ENCODE measurements at regions not wholly inside any gene's neighbourhood (a gene's known extent, or its start where the extent isn't known, plus 50 kb on each side); places are given as distances from the start of the nearest gene placed in this dataset.

DNA sequence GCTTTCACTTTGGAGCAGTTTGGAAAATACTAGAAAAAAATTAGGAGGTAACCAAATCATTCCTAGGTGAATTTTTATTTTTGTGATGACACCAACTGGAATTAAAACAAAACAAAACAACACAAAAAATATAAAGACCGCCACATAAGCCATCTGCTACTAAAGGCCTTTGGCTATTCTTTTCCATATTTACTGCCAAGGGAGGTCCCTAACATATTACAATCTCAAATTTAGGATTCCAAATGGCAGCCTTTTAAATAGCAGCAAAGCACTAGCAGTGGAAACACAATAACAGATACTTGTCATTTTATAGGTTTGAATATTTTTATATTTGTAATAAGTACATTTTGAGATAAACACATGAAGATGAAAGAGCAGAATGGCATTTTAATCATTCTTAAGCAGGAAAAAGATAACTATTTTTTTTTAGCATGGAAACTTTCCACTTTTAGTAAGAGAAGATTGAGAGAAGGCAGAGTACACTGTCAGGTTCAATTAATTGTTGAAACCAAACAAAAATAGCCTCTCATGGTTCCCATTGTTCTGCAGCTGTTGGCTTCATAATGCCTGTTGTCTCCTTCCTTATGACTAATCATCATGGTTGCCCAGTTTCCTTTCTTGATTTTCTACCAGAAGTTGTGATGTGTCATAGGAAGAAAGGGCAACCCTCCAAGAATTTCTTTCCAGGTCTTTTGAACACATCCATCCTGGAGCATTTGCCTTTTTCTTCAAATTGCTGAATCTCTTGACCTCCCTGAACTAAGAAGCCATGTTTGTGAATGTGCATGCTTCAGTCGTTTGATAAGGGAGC lies 219.0 kb upstream of the EMCN start:
- peak; percentile 93 for DNase-seq (ENCODE audit: low read depth)

DNA sequence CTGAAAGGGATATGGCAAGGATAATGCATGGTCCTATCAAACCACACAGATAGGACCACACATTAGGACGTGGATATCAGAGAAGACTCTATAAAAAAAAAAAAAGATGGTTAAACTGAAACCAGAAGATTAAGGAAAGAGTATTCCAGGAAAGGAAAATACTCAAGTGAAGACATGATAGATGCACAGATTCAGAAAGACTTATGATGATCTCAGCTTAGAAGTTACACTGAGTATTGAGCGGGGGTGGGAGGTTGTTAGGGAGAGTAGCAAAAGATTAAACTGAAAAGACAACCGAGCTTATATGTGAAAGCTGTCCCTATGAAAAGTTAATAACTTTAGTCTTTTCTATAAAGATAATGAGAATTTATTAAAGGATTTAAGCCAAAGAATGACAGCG lies 211.0 kb upstream of the EMCN start:
- no peak for DNase-seq (ENCODE audit: low read depth)

DNA sequence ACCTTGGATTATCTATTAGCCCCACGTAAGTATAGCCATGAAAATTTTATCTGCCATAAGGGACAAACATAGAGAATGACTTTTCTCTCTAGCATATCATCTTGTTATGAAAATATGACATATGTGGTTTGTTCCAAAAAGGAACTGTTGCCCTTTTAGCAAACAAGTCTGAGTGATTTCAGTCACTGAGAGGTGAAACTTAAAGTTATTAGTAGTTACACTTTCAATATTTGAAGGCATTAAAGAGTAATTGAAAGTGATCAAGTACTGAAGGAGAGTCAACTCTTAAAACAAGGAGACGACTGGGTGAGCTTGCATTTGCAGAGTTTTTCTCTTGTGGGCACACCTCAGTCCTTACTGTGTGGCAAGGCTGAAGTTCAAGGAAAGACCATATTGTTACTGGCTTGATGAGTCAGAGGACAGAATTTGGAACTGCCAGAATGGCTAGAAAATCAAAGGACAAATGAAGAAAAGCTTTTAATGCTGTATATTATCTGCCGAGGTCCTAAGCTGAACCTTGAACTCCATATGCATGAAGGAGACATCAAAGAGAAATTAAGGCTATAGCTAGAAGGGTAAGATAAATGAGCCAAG lies 205.1 kb upstream of the EMCN start:
- no peak for DNase-seq (ENCODE audit: low read depth)

DNA sequence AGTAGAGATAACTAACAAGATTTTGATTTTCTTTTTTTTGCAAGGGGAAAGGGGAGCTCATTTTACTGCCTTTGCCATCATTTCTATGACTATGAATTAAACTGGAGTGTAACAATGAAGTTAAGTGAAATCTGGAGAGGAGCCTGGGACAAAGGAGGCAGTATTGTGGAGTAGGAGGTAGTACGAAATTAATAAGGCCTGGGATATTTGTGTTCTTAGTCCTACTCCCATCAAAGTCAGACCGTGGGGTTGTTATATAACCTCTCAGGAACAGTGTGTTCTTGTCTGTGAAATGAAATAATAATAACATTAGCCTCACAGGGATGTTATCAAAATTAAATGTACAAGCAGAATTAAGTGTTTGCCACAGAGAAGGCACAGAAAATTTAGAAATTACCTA lies 204.3 kb upstream of the EMCN start:
- DNase-seq (ENCODE audit: low read depth): no peak

DNA sequence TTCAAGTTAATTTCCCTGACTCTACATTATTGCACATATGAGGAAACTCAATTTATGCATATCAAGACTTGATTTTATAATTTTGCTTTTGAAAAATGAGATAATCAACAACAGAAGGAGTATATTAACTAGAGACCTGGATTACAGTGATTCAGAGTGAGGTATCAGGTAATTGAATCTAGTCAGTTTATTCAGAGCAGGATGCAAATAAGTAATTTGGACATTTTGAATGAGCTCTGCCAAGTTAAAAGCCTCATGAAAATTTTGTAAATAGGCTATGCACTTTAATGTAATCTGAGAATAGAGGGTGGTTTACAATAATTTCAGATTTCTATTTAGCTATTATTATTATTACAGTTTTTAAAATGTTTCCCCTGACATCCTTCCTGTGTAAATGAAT lies 203.7 kb upstream of the EMCN start:
- DNase-seq (ENCODE audit: low read depth): no peak

DNA sequence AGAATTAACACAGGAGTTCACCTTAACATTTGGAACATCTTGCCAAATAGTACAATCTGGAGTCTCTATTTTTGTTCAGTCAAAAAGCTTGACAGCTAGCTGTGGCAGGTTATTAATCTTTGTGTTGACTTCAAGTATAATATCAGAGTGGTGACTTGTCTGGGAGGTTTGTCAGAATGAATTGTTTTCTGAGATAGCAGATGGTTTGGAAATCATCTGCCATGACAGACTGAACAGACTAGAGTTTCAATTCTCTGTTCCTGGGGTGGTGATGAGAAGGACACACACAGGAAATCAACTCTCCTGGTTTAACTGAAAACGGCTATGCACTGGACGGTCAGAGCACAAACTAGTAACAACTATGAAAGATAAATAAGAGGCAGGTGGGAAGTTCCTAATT lies 203.3 kb upstream of the EMCN start:
- DNase-seq (ENCODE audit: low read depth): no peak

DNA sequence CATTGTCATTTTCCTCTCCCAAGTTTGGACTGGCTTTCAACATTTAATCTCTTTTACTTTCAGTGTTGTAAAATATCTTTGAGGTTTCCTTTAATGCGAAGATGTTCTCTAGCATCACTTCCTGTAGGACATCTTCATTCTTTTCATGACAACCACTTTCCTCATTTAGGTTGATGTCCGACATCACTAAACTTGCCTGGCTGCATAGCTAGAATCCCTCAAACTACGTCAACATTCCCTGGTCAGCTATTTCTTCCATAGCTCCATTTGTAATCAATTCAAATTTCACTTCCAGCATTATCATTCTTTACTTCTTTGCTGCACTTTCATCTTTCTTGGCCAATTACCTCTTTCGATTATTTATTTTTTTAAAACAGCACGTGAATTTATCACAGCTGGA lies 198.6 kb upstream of the EMCN start:
- DNase-seq (ENCODE audit: low read depth): no peak

DNA sequence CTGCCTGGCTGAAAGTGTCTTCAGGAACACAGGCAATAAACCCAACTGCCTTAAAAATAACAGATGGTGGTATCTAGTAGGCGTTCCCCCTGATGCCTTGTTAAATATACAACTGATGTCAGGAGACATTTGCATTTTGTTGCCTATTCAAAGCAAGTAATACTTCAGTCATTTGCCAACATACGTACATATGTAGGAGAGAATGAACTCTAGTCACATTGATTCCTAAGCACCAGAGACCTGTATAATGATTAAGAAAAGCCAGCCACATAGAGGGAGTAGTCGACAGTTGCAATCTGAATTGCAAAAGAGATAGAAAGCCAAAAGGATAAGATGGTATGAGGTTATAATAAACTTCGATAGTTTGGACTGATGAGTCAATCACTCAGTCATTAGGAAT lies 191.0 kb upstream of the EMCN start:
- DNase-seq (ENCODE audit: low read depth): no peak

DNA sequence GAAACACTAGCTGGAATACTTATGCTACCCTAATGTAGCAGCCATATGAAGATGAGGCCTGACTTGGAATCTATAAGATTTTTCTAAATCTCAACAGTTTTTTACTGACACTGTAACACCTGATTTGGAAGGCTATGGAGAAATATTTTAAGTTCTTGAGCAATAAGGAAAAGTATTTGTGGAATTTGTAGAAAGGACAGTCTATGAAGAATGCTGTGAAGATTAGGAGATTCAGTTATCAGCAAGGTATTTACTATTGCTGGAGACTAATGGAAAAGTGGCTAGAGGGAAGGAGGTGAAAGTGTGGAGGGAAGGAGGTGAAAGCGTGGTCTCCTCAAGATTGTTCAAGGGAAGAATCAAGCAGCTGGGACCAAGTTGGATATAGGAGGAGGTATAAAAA lies 190.0 kb upstream of the EMCN start:
- no peak for DNase-seq (ENCODE audit: low read depth)

DNA sequence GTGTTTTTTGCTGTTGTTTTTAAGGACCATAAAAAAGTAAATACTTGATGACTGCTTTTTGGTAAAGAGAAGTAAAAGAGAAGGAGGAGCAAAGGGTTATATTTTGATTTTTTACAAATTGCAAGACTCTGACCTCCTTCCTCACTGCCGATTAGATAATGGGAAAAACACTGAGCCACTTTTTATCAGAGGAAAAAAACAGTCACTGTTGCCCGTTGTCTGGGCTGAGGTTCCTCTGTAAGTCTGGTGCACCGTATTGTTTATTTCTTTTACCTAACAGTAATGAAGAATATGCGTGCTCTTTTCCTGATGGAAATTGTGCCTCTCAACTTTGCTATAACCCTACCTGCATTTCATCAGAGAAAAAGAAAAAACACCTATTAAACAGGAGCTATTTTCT lies 178.7 kb upstream of the EMCN start:
- DNase-seq (ENCODE audit: low read depth): no peak

DNA sequence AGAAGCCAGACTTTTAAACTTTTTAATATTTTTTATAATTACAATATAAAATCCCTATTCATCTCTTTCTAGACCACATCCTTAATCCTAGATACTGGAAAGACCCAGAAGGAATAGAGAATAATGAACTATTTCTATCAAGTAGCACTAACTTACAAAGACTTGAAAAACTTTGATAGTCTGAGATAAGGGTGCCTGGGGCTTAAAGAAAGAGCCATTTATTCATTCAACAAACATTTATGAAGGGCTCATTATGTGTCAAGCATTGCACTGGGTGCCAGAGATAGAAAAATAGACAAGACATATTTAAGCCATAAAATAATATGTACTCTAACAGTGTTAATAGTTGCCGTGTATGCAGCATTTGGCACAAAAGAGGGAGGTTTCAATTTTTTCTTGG lies 178.0 kb upstream of the EMCN start:
- no peak for DNase-seq (ENCODE audit: low read depth)

DNA sequence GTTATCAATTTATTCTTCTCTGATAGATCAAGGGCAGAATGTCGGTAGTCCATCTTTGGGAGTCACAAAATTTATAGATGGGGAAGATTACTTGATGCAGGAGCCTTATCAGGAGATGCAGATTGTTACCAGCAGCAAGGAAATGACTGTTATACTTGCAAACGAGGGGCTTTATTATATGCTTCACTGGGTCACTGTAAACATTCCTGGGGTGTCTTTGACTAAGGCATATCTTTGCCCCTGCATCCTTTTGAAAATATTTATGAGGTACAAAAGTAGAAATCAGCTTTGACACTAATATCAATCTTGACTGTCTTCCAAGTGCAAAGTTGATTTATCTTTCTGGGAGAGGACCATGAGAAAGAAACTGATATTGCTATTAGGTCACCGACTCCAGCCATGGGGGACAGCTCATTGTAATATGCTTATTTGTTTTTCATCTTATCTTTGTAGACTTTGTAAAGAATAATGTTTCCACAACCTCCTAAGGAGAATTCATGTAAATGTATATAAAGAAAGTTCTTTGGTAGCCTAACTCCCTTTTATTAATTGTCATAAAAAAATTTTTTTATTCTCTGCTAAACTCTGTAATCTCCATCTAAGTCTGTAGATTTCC lies 177.3 kb upstream of the EMCN start:
- no peak for DNase-seq (ENCODE audit: low read depth)

DNA sequence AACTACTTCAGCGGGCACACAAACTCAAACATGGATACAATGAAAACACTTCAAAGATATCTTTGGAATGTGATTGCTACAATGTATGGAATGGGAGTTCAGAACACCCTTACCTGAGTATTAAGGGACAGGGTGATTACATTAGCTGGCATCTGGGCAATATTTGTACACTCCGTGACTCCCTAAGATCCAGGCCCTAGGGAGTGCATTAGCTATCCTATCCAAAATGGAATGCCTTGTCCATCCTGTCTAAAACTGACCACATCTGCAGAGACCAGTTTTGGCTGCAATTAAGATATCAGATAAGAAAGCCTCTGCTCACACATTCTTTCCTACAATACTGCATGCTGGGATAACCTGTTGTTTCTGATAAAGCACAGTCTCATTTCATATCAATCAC lies 176.6 kb upstream of the EMCN start:
- no peak for DNase-seq (ENCODE audit: low read depth)

DNA sequence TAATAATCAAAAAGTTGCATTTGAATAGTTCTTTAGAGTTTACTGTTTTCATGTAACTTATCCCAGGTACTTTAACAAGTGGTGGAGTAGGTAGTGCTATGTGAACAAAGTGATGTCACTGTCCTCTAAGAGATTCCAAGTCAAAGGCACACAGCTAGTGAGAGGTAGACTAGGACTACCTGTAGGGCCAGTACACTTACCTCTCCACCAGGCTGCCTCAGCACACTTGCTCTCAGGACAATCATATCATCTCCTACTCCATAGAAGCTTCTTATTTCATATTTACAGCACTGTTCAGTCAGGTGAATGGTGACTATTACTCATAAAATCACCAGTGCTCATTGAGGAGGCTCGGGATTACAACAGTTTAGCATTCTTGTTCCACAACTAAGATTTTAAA lies 173.0 kb upstream of the EMCN start:
- no peak for DNase-seq (ENCODE audit: low read depth)

DNA sequence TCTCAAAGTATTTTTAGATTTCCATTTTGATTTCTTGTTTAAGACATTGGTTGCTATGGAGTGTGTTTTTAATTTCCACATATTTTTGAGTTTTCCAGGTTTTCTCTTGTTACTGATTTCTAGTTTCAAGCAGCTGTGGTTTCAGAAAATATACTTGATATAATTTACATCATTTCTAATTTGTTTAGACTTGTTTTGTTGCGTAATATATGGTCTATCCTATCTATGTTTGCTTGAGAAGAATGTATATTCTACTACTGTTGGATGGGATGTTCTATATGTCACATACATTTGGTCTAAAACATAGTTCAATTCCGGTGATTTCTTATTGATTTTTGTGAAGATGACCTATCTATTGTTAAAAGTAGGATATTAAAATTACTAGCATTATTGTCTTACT lies 170.5 kb upstream of the EMCN start:
- no peak for DNase-seq (ENCODE audit: low read depth)

DNA sequence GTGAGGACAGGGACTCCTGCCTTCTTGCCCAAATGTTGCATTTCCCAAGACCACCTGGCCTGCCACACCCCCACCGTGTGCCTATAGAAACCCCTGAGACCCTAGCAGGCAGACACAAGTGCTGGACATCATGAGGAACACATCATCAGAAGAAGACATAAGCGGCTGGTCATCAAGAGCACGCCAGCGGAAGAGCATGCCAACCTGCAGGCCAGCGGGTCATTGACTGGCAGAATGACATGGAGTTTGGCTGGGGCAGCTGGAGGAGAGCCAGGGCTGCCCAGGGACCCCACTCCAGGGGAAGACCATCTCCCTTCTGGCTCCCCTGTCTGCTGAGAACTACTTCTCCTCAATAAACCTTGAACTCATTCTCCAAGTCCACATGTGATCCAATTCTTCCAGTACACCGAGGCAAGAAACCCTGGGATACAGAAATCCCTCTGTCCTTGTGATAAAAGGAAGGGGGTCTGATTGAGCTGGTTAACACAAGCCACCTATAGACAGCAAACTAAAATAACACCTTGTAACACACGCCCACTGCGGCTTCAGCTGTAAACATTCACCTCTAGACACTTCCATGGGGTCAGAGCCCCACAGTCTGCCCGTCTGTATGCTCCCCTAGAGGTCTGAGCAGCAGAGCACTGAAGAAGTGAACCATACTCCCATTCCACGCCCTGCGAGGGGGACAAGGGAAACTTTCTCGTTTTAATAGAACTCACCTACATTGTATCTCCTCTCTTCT lies 164.8 kb upstream of the EMCN start:
- DNase-seq (ENCODE audit: low read depth): no peak

DNA sequence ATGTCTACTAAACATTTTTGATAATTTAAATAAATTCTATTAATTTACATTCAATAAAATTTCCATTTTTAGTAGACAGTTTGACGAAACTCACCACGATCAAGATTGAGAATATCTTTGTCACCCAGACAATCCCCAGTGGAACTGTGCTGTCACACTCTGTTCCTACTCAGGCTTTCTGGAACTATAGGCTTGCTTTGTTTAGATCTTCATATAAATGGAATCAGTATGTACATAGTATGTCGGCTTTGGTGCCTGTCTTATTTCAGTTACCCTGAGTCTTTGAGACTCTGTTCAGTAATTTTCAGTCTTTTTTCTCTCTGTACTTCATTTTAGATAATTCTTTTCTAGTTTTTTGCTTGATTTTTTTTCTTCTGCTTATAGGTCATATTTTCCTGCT lies 163.5 kb upstream of the EMCN start:
- no peak for DNase-seq (ENCODE audit: low read depth)

DNA sequence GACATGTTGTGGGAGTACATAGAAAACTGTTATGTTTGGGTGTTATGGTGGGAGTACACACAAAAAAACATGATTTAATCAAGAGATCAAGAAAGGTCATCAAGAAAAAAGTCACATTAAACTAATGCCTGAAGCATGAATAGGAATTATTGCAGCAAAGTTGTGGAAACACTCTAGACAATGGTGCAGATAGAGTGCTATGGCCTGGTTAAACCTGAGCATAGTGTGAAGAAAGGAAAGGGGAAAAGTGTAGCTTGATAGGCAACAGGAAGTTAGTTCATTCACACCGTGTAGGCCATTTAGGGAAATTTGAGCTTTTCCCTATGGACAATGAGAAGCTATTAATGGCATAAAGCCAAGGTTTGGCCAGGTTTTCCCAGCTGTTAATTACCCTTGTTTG lies 162.1 kb upstream of the EMCN start:
- DNase-seq (ENCODE audit: low read depth): no peak

DNA sequence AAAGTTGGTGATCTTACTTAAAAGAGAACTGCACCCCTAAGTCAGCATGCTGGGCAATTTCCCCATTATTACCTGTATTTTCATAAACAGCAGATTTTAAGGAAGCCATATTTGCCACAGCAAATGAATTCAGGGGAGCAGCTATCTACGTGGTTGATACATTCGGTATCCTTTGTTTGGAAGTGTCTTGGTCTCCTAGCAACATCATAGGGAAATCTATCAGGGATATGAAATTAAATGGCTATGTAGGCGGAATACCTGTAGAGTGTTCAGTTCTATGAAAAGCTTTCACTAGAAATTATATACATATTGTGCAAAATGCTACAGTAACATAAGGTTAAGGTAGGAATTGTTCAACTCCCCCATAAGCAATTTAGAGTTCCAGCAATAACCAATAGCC lies 157.2 kb upstream of the EMCN start:
- no peak for DNase-seq (ENCODE audit: low read depth)

DNA sequence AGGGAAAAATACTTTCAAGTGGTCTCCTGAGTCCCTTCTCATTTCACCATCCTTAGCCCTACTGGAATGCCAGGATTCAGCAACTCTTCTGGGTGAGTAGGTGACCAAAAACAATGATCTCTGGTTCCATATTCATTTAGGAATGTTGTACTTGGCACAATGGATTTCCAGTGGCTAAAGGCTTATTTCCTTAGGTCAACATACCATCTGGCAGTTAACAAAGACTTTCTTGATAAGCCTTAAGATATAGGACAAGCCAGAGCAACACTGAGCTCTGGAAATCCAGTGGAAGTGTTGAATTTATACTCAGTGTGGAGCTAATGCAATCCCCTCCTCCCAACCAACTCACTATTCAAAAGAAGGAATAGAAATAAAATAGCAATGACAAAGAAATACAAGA lies 139.4 kb upstream of the EMCN start:
- peak; percentile 50 for DNase-seq (ENCODE audit: low read depth)

DNA sequence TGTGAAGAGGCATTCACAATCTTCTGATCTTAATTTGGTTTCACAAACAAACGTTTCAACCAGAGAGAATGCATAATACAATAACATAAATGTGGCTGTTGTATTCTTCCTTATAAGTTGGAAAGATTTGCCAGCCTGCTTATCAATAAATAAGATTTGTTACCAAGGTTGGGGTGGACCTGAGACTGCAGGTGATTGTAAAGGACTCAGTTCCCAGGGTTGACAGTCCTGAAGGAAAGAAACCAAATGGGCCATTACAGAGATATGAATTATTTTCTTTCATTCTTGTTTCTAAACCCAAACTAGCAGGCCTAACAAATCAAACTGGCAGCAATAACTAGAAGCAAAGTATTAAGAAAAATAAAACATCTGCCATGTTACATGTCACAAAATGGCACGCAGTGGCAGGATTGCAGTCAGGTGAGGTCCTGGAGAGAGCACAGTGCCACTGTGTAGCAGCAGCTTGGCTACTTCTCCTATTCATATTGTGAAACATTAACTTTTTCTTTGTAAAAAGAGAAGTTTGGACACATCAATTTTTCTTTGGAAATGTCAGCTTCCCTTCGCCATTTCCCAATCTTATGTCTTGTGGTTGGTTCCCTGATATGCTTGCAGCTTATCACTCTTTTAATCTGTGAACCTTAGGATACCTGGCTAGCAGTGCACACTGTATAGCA lies 133.8 kb upstream of the EMCN start:
- DNase-seq (ENCODE audit: low read depth): no peak

DNA sequence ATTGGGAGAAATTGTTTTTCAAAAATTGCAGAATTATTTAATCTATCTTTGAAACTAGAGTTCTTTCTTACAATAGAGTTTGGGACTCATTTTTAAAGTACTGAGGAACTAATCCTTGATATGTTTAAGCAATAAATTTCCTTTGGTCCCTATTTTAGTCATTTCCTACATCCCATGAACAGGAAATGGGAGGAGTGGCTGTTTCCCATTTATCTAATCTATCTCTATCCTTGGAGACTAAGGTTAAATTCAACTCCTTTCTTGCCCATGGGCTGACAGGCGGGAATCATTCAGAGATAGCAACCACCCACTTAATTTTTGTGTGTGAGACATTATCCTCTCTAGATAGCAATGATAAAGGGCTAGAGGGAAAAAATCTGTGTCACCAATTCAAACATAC lies 131.6 kb upstream of the EMCN start:
- peak; percentile 33 for DNase-seq (ENCODE audit: low read depth)
